Hematopoietic multipotent progenitor cell treated with erythropoietin and hydrocortisone succinate and interleukin-3 and kit ligand, for 15 days (in vitro differentiated cells): ENCODE measurements at regions not wholly inside any gene's neighbourhood (a gene's known extent, or its start where the extent isn't known, plus 50 kb on each side); places are given as distances from the start of the nearest gene placed in this dataset.

Experiments
- DNase-seq: peaks from one replicate; pipeline ENCODE4 v3.0.0-alpha.2; 2015; ENCODE audit warnings: low spot score

GRCh38 chrX:65034292-65034667, 58.0 kb upstream of the ZC4H2 start:
- DNase-seq: no peak
